ENCODE measurements at regions not wholly inside any gene's neighbourhood (a gene's known extent, or its start where the extent isn't known, plus 50 kb on each side); places are given as distances from the start of the nearest gene placed in this dataset.

- H3K9me3 ChIP-seq (replicated peaks in 1 of 3) = no peaks in the 10 kb centered on the region
- DNase-seq = no peak
- no peaks in the 10 kb centered on the region for H3K27me3 ChIP-seq
- no peaks in the 10 kb centered on the region for H3K4me1 ChIP-seq (replicated peaks in 1 of 2)
- WGBS, 4 donors = 93 to 97% (median 96%) methylated on average over 3 to 4 of the region's 4 CpGs
- H3K27ac ChIP-seq = no peak overlapping the region
- H3K36me3 ChIP-seq (replicated peaks in 1 of 2) = no peaks in the 10 kb centered on the region
- no peak overlapping the region for H3K4me3 ChIP-seq
- no peak for TF ChIP-seq CTCF (IDR thresholded peaks at IDR 0.05)
- TF ChIP-seq POLR2A (IDR thresholded peaks at IDR 0.05) = no peak
- intact Hi-C loops (cut with DNase I) = no loop called here
Measured at GRCh38 chr15:35723852-35724251, 177.9 kb upstream of the DPH6 start.

GRCh38 chr15:35724626-35725025 lies 178.7 kb upstream of the DPH6 start:
- Histone ChIP-seq H3K36me3 (replicated peaks in 1 of 2) (no peaks in the 10 kb centered on the region), H3K4me3 (no peak overlapping the region), H3K27me3 (no peaks in the 10 kb centered on the region), H3K4me1 (replicated peaks in 1 of 2) (no peaks in the 10 kb centered on the region), H3K9me3 (replicated peaks in 1 of 3) (no peaks in the 10 kb centered on the region), H3K27ac (no peak overlapping the region)
- intact Hi-C loops (cut with DNase I) = no loop called here
- no peak for DNase-seq
- TF ChIP-seq POLR2A (IDR thresholded peaks at IDR 0.05) (no peak), CTCF (IDR thresholded peaks at IDR 0.05) (no peak)

DNA sequence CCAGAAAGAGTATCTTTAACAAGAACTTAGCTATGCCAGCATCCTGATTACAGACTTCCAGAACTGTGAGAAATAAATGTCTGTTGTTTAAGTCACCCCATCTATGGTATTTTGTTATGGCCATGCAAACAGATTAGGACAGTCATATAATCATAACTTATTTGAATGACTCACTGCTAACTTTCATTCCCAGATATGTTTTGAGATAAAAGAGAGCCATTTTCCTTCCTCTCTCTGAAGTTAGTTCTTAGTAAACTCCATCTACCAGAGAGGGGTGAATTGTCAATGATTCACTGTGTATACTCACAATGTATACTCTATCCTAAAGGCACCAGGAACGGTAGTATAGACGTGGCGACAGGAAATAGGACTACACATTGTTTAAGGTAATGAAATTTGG lies 179.4 kb upstream of the DPH6 start:
- WGBS, 4 donors = 87 to 96% (median 91%) methylated on average over 3 of the region's 3 CpGs
- Histone ChIP-seq H3K9me3 (replicated peaks in 1 of 3) (no peaks in the 10 kb centered on the region), H3K27ac (no peak overlapping the region), H3K27me3 (no peaks in the 10 kb centered on the region), H3K36me3 (replicated peaks in 1 of 2) (no peaks in the 10 kb centered on the region), H3K4me1 (replicated peaks in 1 of 2) (no peaks in the 10 kb centered on the region), H3K4me3 (no peak overlapping the region)
- no peak for DNase-seq
- intact Hi-C loops (cut with DNase I) = no loop called here
- TF ChIP-seq POLR2A (IDR thresholded peaks at IDR 0.05) (no peak), CTCF (IDR thresholded peaks at IDR 0.05) (no peak)

DNA sequence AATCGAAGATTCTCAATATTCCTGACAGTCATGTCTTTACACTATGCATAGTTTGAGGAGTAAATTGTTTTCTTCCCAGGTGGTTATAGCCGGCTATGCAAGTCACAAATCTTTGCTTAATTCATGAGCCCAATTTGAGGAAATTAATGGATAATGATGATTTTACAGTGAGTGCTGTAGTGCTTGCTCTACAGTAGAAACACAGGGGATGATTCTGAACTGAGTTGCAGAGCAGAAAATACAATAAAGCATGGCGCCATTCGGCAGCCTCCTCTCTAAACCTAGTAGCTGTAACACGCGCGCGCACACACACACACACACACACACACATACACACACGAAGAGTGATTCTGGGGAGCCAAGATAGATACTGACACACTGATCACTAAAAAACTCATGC lies 181.7 kb upstream of the DPH6 start:
- DNase-seq = no peak
- 79 to 86% (median 82%) methylated on average over 8 to 9 of the region's 9 CpGs for WGBS, 4 donors
- Histone ChIP-seq H3K27me3 (no peaks in the 10 kb centered on the region), H3K9me3 (replicated peaks in 1 of 3) (no peaks in the 10 kb centered on the region), H3K4me1 (replicated peaks in 1 of 2) (no peaks in the 10 kb centered on the region), H3K27ac (no peak overlapping the region), H3K36me3 (replicated peaks in 1 of 2) (no peaks in the 10 kb centered on the region), H3K4me3 (no peak overlapping the region)
- TF ChIP-seq CTCF (IDR thresholded peaks at IDR 0.05) (no peak), POLR2A (IDR thresholded peaks at IDR 0.05) (no peak)
- intact Hi-C loops (cut with DNase I) = no loop called here

Data from adrenal gland (tissue), 9 donors.